GM18508 (cell line): ENCODE measurements at regions not wholly inside any gene's neighbourhood (a gene's known extent, or its start where the extent isn't known, plus 50 kb on each side); places are given as distances from the start of the nearest gene placed in this dataset.
"Not testable (repeated sequence)": the region's sequence is repeated elsewhere in the genome, so short reads cannot be mapped to it uniquely, and the experiment has no call there.

ENCODE experiments used
- ATAC-seq: cut with Tn5 transposase; IDR thresholded peaks from one replicate; pipeline ENCODE4 v1.9.1; 2021; ENCODE audit warnings: moderate number of reproducible peaks; ENCODE audit not compliant: insufficient read depth, unreplicated experiment

DNA sequence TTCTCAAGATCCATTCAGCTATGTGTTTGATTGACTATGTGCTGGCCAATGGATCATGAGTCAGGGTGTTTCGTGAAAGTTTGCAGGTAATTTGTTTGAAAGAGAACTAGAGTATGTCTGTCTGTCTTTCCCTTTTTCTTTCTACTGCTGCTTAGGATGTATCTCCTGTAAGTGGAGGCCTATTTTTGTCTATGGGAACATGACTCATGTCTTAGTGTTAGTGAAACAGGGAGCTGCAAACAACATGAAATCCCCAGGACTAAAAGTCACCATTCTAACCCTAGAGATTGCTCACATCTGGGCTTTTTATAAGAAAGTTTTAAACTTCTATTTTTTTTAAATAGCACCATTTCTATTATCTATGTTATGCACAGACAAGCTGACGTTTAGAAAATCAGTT is 333.0 kb downstream of the CCER1 start:
- ATAC-seq: no peak

DNA sequence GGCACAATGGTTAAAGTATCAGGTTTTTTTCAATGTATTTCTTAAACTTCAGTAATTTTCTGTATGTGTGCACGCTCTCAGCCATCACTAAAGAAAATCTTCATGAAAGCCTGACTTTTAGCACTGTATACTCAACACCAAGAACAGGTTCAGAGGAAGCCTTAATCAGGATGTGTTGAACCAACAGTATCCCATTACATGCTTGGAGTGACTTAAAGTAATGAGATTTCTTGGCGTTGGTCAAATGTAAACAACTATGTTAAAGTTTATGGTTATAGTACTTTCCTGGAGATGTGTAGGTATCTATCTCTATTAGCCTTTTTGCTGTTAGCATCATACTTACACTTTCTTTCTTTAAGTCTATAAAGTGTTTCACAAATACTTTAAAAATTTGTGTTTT is 335.0 kb downstream of the CCER1 start:
- no peak for ATAC-seq

DNA sequence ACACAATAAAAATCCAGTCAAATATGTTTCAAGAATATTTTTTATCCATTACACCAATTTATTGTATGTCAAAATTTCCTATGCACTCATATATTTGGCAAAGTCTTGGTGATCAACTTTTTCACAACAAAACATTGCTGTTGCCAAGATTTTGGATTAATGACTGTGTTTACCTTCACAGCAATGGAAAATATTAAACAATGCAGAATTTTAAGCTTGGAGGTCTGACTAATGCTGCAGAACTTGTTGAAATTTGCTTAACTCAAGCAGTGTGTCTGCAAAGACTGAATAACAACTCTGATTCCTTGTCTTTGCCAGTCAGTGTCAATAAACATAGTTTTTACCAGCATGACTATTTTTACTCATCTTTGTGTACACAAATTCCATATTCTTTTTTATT is 336.4 kb downstream of the CCER1 start:
- no peak for ATAC-seq

DNA sequence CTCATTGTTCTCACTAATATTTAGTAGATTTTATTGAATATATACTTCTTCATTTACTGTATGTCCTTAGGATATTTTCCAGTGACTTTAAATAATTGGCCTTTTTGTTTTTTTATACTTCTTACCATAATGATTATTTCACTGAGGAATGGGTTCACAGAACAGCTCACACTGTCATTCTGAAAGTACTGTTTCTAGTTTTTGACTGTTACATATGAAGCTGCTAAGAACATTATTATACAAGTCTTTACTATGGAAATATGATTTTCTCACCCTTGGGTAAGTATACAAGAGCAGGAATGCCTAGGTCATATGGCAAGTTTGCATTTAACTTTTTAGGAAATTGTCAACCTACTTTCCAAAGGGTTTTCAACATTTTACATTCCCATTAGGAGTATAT is 343.1 kb downstream of the CCER1 start:
- no peak for ATAC-seq

DNA sequence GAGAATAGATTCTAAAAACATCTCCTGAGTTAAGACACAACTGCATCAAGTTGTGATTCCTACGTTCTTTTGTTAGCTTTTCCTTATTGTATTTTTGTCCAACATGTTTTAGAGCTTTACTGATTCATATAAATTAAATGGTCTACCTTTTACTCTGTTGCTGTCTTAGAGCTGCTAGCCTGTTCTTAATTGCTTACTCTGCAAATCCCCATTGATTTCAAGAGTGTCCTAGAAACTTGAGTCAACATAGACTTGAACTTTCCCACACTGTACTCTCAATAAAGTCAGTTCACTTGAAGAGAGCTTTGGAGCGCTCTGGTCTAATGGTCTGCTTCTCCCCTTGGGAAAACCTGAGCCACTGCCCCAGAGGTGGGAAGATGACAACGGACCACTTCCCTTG is 343.9 kb downstream of the CCER1 start:
- no peak for ATAC-seq

DNA sequence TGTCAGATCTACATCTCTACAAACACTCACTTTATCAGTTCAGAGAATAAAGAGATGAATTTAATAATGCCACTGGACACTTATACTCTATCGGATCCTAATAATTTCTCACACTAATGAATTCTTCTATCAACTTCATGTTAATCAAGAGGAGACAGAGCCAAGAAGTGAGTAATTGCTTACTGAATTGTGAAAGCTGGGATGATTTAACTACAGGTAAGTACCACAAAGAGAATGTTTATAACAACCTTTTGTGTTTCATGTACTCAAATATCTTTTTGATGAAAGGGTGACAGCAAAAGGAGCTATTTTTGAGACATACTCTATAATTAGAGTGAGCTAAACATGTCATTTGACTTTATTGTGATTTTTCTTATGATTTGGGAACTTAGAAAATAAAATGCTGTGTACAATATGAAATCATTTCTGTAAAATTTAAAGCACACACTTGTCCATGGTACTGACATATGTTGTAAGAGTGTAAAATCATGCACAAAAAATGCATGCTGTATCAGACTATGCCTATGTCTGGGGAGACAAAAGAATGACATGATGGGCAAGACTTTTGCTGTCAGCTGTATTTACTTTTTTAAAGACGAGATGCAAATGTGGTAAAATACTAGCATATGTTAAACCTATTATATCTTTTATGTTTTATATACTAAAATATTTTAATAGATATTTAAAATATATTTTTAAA is 361.2 kb downstream of the CCER1 start:
- no peak for ATAC-seq

DNA sequence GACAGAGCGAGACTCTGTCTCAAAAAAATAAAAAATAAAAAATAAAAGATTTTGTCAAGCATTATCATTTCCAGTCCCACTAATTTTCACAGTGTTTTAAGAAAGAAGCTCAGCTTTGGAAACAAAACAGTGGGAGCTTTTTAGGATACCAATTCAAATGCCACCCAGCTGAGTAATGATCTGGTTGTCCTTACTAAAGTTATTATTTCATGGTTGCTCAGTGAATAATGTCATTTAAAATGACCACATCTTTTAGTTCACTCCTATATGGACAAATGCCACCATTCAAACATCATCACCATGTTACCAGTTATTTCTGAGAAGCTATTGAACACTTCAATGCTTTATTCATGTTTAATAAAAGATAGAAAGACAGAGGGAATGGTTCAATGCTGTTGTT is 365.0 kb downstream of the CCER1 start:
- no peak for ATAC-seq

DNA sequence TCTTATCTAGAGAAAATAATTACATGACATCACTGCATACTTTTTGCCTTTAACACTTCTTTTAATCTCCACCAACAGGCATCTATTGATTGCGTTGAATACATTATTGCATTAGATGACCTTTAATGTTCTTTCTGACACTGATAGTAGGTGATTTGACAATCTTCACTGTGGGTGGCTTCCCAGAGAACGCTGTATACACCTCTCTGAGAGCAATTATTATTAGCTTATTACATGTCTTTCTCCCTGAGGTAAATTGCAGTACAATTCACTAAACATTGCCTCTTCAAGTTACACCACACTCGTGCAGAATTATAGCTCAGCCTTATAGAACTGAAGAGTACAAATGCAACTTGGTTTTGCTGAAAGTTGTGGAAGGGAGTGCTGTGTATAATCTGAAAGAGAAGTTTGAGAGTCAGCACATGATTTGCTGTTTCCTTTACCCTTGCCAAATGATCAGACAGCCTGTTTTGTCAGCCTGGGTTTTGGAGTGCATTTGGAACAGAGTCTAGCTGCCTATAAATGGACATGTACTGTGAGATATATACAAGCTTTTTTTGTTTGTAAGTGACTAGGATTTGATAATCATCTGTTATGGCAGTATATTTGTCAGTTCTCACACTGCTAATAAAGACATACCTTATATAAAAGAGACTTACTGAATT is 369.2 kb downstream of the CCER1 start:
- no peak for ATAC-seq

DNA sequence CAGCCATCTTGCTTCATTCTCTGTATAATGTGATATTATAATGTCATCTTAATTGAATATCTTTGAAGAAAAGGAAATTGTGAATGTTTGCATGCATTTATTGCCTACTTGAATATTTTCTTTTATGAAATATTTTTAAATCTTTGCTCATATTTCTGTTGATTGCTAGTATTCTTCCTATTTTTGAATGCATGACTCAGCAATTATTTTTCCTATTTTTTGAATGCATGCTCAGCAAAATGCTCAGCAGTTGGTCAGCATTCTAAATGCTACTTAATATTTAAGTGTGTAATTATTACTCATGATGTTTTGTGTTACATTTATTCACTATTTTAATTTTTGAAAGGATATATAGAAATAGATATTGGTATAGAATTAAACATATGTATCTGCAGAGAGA is 378.3 kb downstream of the CCER1 start:
- ATAC-seq: no peak

DNA sequence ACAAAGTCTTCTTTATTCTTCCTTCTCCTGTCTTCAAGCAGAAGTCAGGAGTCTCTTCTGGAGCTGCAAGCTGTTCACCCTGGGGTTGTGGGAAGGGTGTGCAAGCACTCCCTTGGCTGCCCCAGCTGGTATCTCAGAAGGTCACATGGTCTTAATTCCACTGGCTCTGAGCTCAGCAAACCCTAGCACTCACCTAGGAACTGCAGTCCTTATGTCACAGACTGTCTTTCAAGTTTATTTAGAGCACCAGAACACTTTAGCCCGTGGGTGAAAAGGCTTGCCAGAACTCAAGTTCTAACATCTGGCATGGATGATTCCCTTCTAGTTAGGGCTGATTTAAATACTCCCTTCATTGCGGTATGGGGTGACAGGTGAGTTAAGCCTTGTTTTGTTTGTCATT is 379.0 kb downstream of the CCER1 start:
- no peak for ATAC-seq

DNA sequence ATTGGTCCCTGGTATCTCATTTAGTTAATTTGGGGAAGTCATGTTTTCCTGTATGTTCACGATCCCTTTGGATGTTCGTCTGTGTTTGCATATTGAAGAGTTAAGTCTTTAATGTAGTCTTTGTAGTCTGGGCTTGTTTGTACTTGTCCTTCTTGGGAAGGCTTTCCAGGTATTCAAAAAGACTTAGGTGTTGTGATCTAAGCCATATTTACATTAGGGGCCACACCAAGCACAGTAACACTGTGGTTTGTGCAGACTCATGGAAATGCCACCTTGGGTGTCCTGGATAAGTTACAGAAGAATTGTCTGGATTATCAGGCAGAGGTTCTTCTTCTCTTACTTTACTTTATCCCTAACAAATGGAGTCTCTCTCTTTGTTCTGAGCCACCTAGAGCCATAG is 380.3 kb downstream of the CCER1 start:
- ATAC-seq: no peak

DNA sequence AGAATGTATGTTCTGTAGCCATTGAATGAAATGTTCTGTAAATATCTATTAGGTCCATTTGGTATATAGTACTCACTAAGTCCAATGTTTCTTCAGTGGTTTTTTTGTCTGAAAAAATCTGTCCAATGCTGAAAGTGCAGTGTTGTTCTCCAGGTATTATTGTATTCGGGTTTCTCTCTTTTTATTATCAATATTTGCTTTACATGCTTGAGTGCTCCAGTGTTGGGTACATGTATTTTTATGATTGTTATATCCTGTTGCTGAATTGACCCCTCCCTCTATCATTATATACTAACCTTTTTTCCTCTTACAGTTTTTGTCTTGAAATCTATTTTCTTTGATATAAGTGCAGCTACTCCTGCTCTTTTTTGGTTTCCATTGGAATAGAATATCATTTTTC is 382.2 kb downstream of the CCER1 start:
- no peak for ATAC-seq

DNA sequence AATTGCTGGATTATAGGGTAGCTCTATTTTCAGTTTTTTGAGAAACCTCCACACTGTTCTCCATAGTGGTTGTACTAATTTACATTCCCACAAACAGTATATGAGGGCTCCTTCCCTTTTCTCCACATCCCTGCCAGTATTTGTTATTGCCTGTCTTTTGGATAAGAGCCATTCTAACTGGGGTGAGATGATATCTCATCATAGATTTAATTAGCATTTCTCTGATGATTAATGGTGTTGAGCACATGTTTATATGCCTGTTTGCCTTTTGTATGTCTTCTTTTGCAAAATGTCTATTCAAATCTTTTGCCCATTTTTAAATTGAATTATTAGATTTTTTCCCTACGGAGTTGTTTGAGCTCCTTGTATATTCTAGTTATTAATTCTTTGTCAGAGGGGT is 385.3 kb downstream of the CCER1 start:
- ATAC-seq: no peak

DNA sequence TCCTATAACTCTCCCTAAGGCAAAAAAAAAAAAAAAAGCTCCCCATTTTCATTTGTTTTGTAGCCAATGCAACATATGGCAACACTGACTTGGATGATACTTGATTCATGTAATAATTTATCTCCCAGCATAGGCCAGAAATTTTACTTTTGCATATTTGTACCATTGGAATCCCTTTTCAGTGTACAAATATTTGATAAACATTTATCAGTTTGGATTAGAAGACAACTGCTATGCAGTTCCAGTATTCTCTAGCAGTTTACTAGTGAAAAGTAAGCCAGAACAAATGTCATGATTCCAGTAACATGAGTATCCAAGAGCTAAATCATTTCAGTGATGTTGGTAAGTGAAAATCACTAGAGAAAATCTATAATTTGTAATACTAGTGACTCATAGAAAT is 392.3 kb downstream of the CCER1 start:
- ATAC-seq: no peak

DNA sequence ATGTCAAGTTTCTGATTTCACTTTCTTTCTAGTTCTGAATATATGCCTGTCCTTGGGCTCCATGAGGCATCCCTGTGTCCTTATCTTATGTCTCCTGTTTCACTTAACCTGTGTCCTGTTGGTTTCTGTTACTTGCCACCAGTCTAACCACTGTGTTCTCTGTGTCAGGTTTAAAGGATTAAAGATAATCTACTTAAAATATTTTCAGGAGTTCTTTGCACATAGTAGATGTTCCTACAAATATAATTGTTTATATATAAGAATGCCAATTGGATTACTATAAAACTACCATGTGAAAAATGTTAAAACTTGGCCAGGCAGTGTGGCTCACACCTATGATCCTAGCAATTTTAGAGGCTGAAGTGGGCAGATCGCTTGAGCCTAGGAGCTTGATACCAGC is 406.4 kb downstream of the CCER1 start:
- no peak for ATAC-seq

DNA sequence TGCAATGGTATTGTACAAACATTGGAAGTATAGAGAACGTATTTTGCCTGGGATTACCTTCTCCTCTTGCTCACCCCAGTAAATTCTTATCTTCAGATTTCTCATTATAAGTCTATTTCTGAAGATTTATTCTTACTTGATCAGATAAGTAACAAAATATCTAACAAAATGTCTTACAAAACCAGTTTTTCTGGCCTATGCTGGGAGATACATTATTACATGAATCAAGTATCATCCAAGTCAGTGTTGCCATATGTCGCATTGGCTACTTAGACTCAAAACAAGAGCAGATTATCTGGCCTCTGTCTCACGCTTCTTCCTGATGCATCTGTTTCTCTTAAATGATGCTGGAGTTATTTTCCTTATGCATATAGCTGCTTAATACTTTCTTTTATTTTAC is 408.5 kb downstream of the CCER1 start:
- no peak for ATAC-seq

DNA sequence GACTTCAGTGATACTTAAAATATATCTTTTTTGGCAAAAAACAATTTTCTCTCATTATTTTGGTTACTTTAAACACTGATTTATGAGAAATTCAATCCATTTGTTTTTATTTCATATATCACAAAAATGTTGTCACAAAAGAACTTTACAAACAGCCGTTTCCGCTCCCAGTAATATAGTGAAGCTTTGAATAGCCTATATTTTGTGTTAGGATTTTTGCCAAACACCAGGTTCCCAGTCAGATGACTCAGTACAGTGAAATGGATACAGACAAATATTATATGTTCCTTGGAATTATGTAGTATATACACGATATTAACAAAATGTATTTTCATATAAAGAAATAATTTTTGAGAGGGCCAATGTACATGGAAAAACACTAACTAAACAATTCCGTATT is 411.1 kb downstream of the CCER1 start:
- ATAC-seq: no peak

DNA sequence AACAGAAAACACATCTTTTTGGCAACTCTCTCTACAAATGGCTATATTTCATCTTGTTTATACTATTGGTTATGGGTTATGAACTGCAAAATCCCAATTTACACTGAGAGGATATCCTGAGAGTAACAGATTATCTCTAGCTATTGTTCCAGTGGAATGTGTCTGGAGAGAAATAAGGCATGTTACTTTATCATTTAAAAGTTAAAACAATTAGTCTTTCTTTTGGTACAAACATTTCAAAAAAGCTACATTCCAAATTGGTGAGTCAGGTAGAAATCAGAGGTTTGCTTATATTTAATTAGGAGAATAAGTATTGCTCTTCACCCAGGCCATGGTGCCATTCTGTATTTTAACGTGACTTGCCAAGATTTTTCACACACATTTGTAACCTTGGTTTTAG is 411.6 kb downstream of the CCER1 start:
- no peak for ATAC-seq

DNA sequence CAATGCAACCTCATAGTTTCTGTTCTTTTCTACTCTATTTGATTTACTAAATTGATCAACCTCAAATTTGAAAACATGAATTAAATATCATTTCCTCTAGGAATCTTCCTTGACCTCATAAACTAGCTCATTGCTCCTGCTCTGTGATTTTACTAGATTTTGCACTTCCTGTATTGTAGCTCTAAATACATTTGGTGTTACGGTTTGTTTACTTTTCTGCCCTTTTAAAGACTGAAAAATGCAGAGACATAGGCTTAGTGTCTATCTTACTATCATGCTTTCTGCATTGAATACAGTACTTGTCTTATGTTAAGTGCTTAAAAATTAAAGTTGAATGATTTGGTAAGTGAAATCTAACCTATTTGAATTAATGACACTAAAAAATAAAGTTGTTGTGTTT is 412.1 kb downstream of the CCER1 start:
- ATAC-seq: not testable (repeated sequence)

DNA sequence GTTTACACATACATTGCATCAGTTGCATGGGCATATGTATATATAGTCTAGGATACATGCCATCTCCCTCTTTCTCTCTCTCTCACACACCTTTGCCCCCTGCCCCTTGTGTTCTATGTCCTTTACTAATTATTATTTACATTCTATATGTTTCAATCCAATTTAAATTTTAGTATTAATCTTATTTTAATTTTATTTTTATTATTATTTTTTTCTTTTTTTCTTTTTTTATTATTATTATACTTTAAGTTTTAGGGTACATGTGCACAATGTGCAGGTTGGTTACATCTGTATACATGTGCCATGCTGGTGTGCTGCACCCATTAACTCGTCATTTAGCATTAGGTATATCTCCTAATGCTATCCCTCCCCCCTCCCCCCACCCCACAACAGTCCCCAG is 421.1 kb downstream of the CCER1 start:
- not testable (repeated sequence) for ATAC-seq

DNA sequence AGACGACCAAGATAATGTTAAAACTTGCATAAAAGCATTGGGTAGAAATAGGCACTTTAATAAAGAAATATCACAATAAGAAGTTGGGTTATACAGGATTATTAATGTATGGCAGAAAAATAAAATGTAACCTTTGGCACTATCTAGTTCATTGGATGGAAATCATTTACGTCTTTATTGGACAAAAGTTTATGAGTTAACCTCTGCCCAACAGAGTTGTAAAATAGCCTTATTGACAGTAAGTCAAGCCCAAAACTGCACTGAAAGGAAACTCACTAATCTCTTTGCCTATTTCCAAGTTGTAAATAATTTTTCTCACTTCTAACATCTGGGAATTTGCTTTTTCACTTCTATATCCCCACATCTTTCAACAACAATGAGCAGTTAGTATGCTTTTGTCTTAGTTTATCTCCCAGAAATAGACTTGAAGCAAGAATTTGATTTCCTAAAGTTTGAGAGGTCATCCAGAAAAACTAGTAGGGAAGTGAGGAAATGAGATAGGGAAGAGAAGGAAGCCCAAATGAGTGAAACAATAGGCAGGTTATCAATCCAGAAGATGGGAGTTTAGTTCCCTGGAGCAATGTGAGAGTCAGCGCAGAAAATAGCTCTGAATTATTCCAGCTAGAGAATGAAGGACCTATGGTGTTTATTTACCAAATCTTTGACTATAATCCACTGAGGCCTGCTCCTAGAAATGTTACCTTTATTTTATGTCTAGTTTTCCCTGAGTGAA is 434.8 kb downstream of the CCER1 start:
- ATAC-seq: no peak

DNA sequence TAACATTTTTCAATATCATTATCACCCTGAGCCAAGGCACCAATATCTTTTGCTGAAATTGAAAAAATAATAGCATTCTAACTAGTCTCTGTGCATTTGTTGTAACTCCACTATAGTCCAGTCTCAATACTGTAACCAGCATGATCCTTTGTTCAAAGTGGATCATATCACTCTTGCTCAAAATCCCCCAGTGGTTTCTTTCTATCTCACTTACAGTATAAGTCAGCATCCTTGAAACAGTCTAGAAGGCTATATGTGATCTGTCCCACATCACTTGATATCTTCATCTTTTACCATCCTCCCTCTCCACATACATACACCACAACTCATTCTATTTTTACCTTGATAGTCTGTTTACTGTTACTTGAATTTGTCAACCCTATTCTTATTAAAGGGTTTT is 435.7 kb downstream of the CCER1 start:
- ATAC-seq: peak; percentile 30
